ENCODE measurements at regions not wholly inside any gene's neighbourhood (a gene's known extent, or its start where the extent isn't known, plus 50 kb on each side); places are given as distances from the start of the nearest gene placed in this dataset.

GRCh38 chrX:15191830-15192229, 78.1 kb downstream of the ASB9 start:
- DNase-seq (ENCODE audit: low read depth, low spot score) = no peak
- no peak overlapping the region for H3K27ac ChIP-seq

- no peak for DNase-seq (ENCODE audit: low read depth, low spot score)
- H3K27ac ChIP-seq = no peak overlapping the region
Measured at GRCh38 chrX:15188039-15188438, 81.8 kb downstream of the ASB9 start.

DNA sequence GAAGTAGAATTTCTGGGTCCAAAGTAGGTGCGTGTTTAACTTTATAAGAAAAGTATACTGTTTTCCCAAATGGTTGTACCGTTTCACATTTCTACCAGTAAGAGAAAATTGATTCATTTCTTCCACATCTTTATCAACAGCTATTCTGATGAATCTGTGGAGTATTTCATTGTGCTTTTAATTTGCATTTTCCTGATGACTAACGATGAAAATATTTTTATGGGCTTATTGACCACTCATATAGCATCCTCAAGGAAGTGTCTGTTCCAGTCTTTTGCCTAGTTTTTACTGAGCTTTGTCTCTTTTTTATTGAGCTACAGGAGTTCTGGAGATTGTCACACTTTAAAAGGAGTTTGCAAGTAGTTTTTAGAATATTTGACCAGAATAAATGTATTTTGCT, 92.6 kb downstream of the ASB9 start:
- no peak overlapping the region for H3K27ac ChIP-seq
- no peak for DNase-seq (ENCODE audit: low read depth, low spot score)

- H3K27ac ChIP-seq = no peak overlapping the region
- DNase-seq (ENCODE audit: low read depth, low spot score) = no peak
Measured at GRCh38 chrX:15173411-15173810, 96.5 kb downstream of the ASB9 start.

DNA sequence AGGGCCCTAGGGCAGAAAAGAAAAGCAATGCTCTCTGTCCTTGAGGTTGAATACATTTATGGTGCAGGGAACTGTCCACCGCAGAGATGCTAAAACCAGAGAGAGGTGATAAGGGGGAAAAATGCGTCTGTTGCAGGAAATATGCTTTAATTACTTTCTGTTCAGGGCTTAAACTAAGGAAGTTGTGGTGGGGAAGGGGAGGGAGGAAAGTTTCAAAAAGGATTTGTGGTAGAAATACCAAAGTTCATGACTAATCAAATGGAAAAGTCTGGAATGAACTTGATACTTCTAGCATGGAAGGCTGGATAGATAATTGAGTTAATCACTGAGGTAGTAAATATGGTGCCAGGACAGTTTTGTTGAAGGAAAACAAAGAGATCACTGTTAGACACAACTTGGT, 99.0 kb downstream of the ASB9 start:
- DNase-seq (ENCODE audit: low read depth, low spot score) = no peak

GRCh38 chrX:15167826-15168225, 102.1 kb downstream of the ASB9 start:
- no peak for DNase-seq (ENCODE audit: low read depth, low spot score)
- H3K27ac ChIP-seq = no peak overlapping the region

More for the DNA sequence above, 99.0 kb downstream of the ASB9 start:
- H3K27ac ChIP-seq = no peak overlapping the region

GRCh38 chrX:15165832-15166231, 104.1 kb downstream of the ASB9 start:
- DNase-seq (ENCODE audit: low read depth, low spot score) = no peak
- no peak overlapping the region for H3K27ac ChIP-seq

DNA sequence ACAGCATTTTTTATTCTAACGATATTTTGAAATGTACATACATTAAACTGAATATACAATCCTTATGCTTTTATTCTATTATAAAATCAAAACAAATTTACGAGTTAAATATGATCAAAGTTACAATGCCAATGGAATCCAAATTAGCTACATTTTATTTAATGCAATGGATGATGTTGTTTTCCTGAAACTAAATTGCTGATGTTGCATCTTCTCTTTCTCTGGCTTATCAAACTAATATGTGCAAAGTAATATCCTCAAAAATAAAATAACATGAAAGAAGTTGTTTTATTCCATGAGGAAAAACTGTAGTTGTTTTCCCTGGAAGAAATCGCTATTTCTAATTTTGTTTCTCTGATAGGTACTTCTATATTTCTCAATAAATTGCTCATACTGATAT, 106.8 kb downstream of the ASB9 start:
- DNase-seq (ENCODE audit: low read depth, low spot score) = no peak
- H3K27ac ChIP-seq = no peak overlapping the region

DNA sequence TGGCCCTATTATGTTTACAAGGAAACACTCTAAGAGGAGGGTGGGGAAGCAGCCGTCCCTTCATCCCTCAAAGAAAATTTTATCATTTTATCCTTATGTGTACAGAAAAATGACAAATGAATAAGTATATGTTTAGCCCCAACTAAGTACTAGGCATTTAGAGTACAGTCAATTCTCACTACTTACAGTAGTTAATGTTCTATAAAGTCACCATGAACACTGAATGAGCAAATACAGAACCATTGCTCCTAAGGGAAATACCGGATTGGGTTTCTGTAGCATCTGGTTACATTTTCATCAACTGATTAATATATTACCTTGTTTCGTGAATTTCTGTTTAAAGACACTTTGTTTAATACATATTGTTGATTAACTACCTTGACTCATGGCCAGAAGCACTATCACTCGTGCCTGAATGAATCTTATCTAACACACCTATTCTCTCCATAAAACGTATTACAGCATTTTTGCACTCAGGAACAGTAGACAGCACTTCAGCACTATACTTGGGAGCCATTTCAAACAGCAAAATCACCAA, 109.3 kb downstream of the ASB9 start:
- DNase-seq (ENCODE audit: low read depth, low spot score) = no peak
- H3K27ac ChIP-seq = no peak overlapping the region

GRCh38 chrX:15158736-15159406, 111.0 kb downstream of the ASB9 start:
- no peak overlapping the region for H3K27ac ChIP-seq
- peak; percentile 22 for DNase-seq (ENCODE audit: low read depth, low spot score)

GRCh38 chrX:15158350-15158735, 111.5 kb downstream of the ASB9 start:
- DNase-seq (ENCODE audit: low read depth, low spot score) = no peak
- no peak overlapping the region for H3K27ac ChIP-seq

DNA sequence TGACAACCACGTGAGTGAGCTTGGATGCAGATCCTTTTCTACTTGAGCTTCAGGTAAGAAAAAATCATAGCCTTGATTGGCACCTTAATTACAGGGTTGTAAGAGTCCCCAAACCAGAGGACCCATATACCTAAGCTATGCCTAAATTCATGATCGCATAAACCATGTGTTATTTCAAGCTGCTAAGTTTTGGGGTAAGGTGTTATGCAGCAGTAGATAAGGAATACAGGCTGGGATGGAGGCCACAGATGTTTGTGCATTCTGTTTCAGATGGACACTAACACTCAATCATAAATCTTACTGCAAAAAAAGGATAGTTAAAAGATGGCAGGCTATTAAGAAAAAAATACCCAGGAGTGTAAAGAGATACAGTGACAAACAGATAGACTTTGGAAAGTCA, 112.3 kb downstream of the ASB9 start:
- no peak for DNase-seq (ENCODE audit: low read depth, low spot score)
- no peak overlapping the region for H3K27ac ChIP-seq

GRCh38 chrX:15151267-15152186, 118.4 kb downstream of the ASB9 start:
- DNase-seq (ENCODE audit: low read depth, low spot score) = no peak
- no peak overlapping the region for H3K27ac ChIP-seq

DNA sequence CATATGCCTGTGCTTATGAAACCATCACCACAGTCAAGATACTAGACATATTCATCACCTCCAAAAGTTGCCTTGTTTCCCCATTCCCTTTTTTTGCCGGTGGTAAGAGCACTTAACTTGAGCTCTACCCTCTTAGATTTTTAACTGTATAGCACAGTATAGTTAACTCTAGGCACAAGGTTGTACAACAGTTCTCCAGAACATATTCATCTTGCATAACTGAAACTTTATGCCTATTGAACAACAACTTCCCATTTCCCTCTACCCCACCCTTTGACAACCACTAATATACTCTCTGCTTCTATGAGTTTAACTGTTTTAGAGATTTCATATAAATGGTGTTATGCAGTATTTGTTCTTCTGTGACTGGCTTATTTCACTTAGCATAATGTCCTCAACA, 119.3 kb downstream of the ASB9 start:
- no peak overlapping the region for H3K27ac ChIP-seq
- DNase-seq (ENCODE audit: low read depth, low spot score) = no peak

- DNase-seq (ENCODE audit: low read depth, low spot score) = no peak
Measured at GRCh38 chrX:15146515-15146914, 123.4 kb downstream of the ASB9 start.

GRCh38 chrX:15143825-15144121, 126.1 kb downstream of the ASB9 start:
- no peak for DNase-seq (ENCODE audit: low read depth, low spot score)
- H3K27ac ChIP-seq = no peak overlapping the region

More at GRCh38 chrX:15146515-15146914, 123.4 kb downstream of the ASB9 start:
- no peak overlapping the region for H3K27ac ChIP-seq

GRCh38 chrX:15143050-15143824, 126.6 kb downstream of the ASB9 start:
- H3K27ac ChIP-seq = no peak overlapping the region
- DNase-seq (ENCODE audit: low read depth, low spot score) = no peak

DNA sequence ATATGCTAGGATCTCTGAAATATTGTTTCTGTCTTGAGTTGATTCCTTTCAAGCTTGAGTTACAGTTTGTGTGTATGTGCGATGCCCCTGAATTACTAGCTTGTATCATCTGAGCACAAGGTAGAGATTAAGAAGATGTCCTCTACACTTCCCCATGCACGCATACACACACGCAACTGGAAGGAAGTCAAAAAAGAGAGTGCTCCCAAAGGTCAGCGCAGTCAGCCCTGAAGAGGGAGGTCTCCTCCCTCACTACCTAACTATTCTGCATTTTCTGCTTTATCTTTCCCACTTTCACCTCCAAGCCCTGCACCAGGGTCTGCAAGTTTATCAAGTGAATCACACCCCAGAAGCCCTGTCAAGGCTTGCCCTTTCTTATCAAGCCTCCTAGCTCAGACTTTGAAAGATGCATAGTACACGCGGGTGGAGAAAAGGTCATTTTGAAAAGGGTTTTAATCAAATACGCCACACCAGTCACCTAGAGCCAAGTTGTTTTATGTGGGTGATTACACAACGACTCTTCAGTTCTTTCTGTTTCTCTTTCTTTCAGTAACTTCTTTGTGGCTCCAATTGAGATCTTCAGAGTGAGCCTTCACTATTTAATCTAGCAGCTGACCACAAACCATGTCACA, 127.7 kb downstream of the ASB9 start:
- no peak for DNase-seq (ENCODE audit: low read depth, low spot score)

GRCh38 chrX:15136795-15137194, 133.1 kb downstream of the ASB9 start:
- no peak overlapping the region for H3K27ac ChIP-seq
- DNase-seq (ENCODE audit: low read depth, low spot score) = no peak

More for the DNA sequence above, 127.7 kb downstream of the ASB9 start:
- no peak overlapping the region for H3K27ac ChIP-seq

- H3K27ac ChIP-seq = peak overlapping the region; percentile 64
- DNase-seq (ENCODE audit: low read depth, low spot score) = no peak
Measured at GRCh38 chrX:15129412-15129811, 140.5 kb downstream of the ASB9 start.
